ENCODE measurements at regions not wholly inside any gene's neighbourhood (a gene's known extent, or its start where the extent isn't known, plus 50 kb on each side); places are given as distances from the start of the nearest gene placed in this dataset.
A peak's percentile ranks its signal among the peaks of the same experiment; 100 is the strongest.
"Not testable (repeated sequence)": the region's sequence is repeated elsewhere in the genome, so short reads cannot be mapped to it uniquely, and the experiment has no call there.

GRCh38 chr6:25181923-25182322 is 97.3 kb upstream of the CARMIL1 start:
- DNase-seq (ENCODE audit: low spot score), result no peak

GRCh38 chr6:25186919-25187318 is 92.3 kb upstream of the CARMIL1 start:
- DNase-seq (ENCODE audit: low spot score), result no peak

- no peak for DNase-seq (ENCODE audit: low spot score)
These were observed 90.9 kb upstream of the CARMIL1 start for GRCh38 chr6:25188232-25188631.

- no peak for DNase-seq (ENCODE audit: low spot score)
These were observed 86.3 kb upstream of the CARMIL1 start for GRCh38 chr6:25192590-25193459.

- no peak for DNase-seq (ENCODE audit: low spot score)
These were observed 85.6 kb upstream of the CARMIL1 start for GRCh38 chr6:25193460-25194171.

- DNase-seq (ENCODE audit: low spot score), result no peak
These were observed 84.9 kb upstream of the CARMIL1 start for GRCh38 chr6:25194172-25194678.

- no peak for DNase-seq (ENCODE audit: low spot score)
These were observed 82.7 kb upstream of the CARMIL1 start for GRCh38 chr6:25196464-25196863.

GRCh38 chr6:25197111-25197510 is 82.1 kb upstream of the CARMIL1 start:
- DNase-seq (ENCODE audit: low spot score), result no peak

- DNase-seq (ENCODE audit: low spot score), result no peak
These were observed 79.6 kb upstream of the CARMIL1 start for GRCh38 chr6:25199544-25199943.

GRCh38 chr6:25202504-25202903 is 76.7 kb upstream of the CARMIL1 start:
- DNase-seq (ENCODE audit: low spot score), result no peak

- no peak for DNase-seq (ENCODE audit: low spot score)
These were observed 73.5 kb upstream of the CARMIL1 start for GRCh38 chr6:25205629-25206028.

- DNase-seq (ENCODE audit: low spot score), result not testable (repeated sequence)
These were observed 71.6 kb upstream of the CARMIL1 start for GRCh38 chr6:25207453-25208155.

GRCh38 chr6:25215881-25216280 is 63.3 kb upstream of the CARMIL1 start:
- no peak for DNase-seq (ENCODE audit: low spot score)

- DNase-seq (ENCODE audit: low spot score), result no peak
These were observed 61.9 kb upstream of the CARMIL1 start for GRCh38 chr6:25217302-25217701.

GRCh38 chr6:25217829-25218228 is 61.3 kb upstream of the CARMIL1 start:
- DNase-seq (ENCODE audit: low spot score), result no peak

- DNase-seq (ENCODE audit: low spot score), result no peak
These were observed 60.8 kb upstream of the CARMIL1 start for GRCh38 chr6:25218346-25218745.

- DNase-seq (ENCODE audit: low spot score), result no peak
These were observed 59.8 kb upstream of the CARMIL1 start for GRCh38 chr6:25219216-25219916.

- no peak for DNase-seq (ENCODE audit: low spot score)
These were observed 59.3 kb upstream of the CARMIL1 start for GRCh38 chr6:25219917-25220278.

GRCh38 chr6:25220857-25221256 is 58.3 kb upstream of the CARMIL1 start:
- no peak for DNase-seq (ENCODE audit: low spot score)

- DNase-seq (ENCODE audit: low spot score), result no peak
These were observed 57.0 kb upstream of the CARMIL1 start for GRCh38 chr6:25222006-25222678.

- DNase-seq (ENCODE audit: low spot score), result peak; percentile 83
These were observed 55.6 kb upstream of the CARMIL1 start for GRCh38 chr6:25223490-25223991.

Measured in cerebellar cortex (tissue), 1 donor.